RWPE2 (cell line): ENCODE measurements at regions not wholly inside any gene's neighbourhood (a gene's known extent, or its start where the extent isn't known, plus 50 kb on each side); places are given as distances from the start of the nearest gene placed in this dataset.

Experiments
- ATAC-seq: fragments of 200-7000 bp; cut with Tn5 transposase; 3 replicates; pipeline ENCODE4 v1.9.1; 2021; ENCODE audit warnings: low read depth
- DNase-seq: peaks from one replicate; pipeline ENCODE4 v3.0.0-alpha.2; 2020; ENCODE audit warnings: low spot score
- H3K27ac ChIP-seq: fragments of 450-650 bp; 2 replicates; pipeline ENCODE4 v1.5.1; 2017; ENCODE audit warnings: mild to moderate bottlenecking; ENCODE audit not compliant: poor library complexity, severe bottlenecking
- H3K27me3 ChIP-seq: fragments of 250-450 bp; sonication (Bioruptor Pico); 2 replicates; pipeline ENCODE4 v1.5.1; 2021; ENCODE audit warnings: mild to moderate bottlenecking, moderate library complexity; ENCODE audit not compliant: insufficient read depth, poor library complexity, severe bottlenecking
- H3K36me3 ChIP-seq: fragments of 250-450 bp; sonication (Bioruptor Pico); 2 replicates; pipeline ENCODE4 v1.5.1; 2020; ENCODE audit warnings: low read depth, mild to moderate bottlenecking, moderate library complexity
- H3K4me1 ChIP-seq: fragments of 250-450 bp; sonication (Bioruptor Pico); 2 replicates; pipeline ENCODE4 v1.5.1; 2021; ENCODE audit warnings: mild to moderate bottlenecking, moderate library complexity; ENCODE audit not compliant: insufficient read depth, poor library complexity, severe bottlenecking
- H3K4me3 ChIP-seq: fragments of 250-450 bp; sonication (Bioruptor Pico); 2 replicates; pipeline ENCODE4 v1.5.1; 2021; ENCODE audit warnings: mild to moderate bottlenecking, moderate library complexity; ENCODE audit not compliant: severe bottlenecking
- H3K9me3 ChIP-seq: fragments of 250-450 bp; sonication (Bioruptor Pico); 2 replicates; pipeline ENCODE4 v1.5.1; 2021; ENCODE audit warnings: mild to moderate bottlenecking, moderate library complexity; ENCODE audit not compliant: severe bottlenecking
- CTCF ChIP-seq: fragments of 450-650 bp; IDR thresholded peaks from one replicate; pipeline ENCODE4 v1.5.1; 2017; ENCODE audit warnings: mild to moderate bottlenecking, moderate library complexity; ENCODE audit not compliant: poor library complexity, severe bottlenecking

- Histone ChIP-seq H3K36me3 (no peaks in the 10 kb centered on the region), H3K27me3 (no peaks in the 10 kb centered on the region), H3K27ac (no peak overlapping the region), H3K4me3 (no peak overlapping the region), H3K9me3 (no peaks in the 10 kb centered on the region), H3K4me1 (no peaks in the 10 kb centered on the region)
- TF ChIP-seq CTCF, result no peak
- ATAC-seq, result no peak
- no peak for DNase-seq
These were observed 629.5 kb upstream of the ANO3 start for GRCh38 chr11:25702417-25702816.

DNA sequence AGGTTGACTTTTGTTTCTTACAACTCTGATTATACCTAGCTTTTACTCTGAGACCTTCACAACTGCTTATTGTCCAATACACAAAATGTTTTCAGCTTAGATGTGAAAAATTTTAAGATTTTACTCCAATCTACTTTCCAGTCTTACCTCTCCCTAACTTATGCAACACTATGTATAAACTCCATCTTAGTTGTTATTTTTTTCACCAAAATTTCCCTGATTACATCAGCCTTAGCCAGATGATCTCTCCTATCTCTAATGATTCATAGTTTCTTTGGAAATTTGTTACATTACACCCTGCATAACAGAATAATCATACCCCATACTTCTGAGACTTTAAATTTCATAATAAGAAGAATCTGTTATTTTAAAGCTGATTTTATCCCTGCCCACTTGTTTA lies 621.0 kb upstream of the ANO3 start:
- DNase-seq, result no peak
- H3K27me3 ChIP-seq, result no peaks in the 10 kb centered on the region
- H3K27ac ChIP-seq, result no peak overlapping the region
- H3K4me1 ChIP-seq, result no peaks in the 10 kb centered on the region
- TF ChIP-seq CTCF, result no peak
- no peaks in the 10 kb centered on the region for H3K36me3 ChIP-seq
- ATAC-seq, result no peak
- no peaks in the 10 kb centered on the region for H3K9me3 ChIP-seq
- H3K4me3 ChIP-seq, result no peak overlapping the region

DNA sequence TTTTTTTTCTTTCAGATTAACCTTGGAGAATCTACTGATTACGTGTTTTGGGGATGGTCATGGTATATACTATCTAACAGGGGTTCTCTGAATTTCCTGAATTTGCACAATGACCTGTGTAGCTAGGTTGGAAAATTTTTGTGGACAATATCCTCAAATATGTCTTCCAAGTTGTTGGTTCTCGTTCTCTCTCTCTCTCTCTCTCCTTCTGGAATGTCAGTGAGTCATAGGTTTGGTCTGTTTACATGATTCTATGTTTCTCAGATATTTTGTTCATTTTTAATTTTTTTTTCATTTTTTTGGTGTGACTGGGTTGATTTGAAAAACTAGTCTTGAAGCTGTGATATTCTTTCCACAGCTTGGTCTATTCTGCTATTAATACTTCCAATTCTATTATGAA lies 604.0 kb upstream of the ANO3 start:
- TF ChIP-seq CTCF, result no peak
- DNase-seq, result no peak
- H3K27ac ChIP-seq, result no peak overlapping the region

DNA sequence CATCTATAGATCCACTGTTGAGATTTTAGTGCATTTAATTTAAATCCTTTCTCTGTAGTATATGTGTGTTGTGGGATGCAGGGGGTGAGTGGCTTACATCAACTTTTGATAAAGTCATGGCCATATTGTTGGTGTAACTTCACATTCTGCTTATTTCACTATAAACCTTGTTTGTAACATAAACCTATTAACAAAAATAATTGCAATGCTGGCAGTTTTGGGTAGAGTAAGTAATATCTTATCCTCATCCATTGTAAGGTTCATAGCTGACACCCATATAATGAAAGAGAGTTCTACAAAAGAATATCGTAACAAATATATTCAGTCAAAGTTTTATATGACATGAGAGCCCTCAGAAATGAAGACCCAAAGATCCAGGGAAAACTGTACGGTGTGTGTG lies 601.7 kb upstream of the ANO3 start:
- Histone ChIP-seq H3K4me1 (no peaks in the 10 kb centered on the region), H3K27me3 (no peaks in the 10 kb centered on the region), H3K4me3 (no peak overlapping the region), H3K27ac (no peak overlapping the region), H3K9me3 (no peaks in the 10 kb centered on the region), H3K36me3 (no peaks in the 10 kb centered on the region)
- no peak for TF ChIP-seq CTCF
- ATAC-seq, result no peak
- no peak for DNase-seq

More for the DNA sequence above, 604.0 kb upstream of the ANO3 start:
- no peaks in the 10 kb centered on the region for H3K9me3 ChIP-seq
- H3K27me3 ChIP-seq, result no peaks in the 10 kb centered on the region
- H3K36me3 ChIP-seq, result no peaks in the 10 kb centered on the region
- no peak overlapping the region for H3K4me3 ChIP-seq
- ATAC-seq, result no peak
- H3K4me1 ChIP-seq, result no peaks in the 10 kb centered on the region

GRCh38 chr11:25733777-25734176 lies 598.2 kb upstream of the ANO3 start:
- Histone ChIP-seq H3K9me3 (no peaks in the 10 kb centered on the region), H3K27ac (no peak overlapping the region), H3K27me3 (no peaks in the 10 kb centered on the region), H3K4me1 (no peaks in the 10 kb centered on the region), H3K4me3 (no peak overlapping the region), H3K36me3 (no peaks in the 10 kb centered on the region)
- no peak for TF ChIP-seq CTCF
- no peak for DNase-seq
- ATAC-seq, result no peak
